ENCODE measurements at regions not wholly inside any gene's neighbourhood (a gene's known extent, or its start where the extent isn't known, plus 50 kb on each side); places are given as distances from the start of the nearest gene placed in this dataset.

- TF ChIP-seq, protein P1, sequence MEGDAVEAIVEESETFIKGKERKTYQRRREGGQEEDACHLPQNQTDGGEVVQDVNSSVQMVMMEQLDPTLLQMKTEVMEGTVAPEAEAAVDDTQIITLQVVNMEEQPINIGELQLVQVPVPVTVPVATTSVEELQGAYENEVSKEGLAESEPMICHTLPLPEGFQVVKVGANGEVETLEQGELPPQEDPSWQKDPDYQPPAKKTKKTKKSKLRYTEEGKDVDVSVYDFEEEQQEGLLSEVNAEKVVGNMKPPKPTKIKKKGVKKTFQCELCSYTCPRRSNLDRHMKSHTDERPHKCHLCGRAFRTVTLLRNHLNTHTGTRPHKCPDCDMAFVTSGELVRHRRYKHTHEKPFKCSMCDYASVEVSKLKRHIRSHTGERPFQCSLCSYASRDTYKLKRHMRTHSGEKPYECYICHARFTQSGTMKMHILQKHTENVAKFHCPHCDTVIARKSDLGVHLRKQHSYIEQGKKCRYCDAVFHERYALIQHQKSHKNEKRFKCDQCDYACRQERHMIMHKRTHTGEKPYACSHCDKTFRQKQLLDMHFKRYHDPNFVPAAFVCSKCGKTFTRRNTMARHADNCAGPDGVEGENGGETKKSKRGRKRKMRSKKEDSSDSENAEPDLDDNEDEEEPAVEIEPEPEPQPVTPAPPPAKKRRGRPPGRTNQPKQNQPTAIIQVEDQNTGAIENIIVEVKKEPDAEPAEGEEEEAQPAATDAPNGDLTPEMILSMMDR (conservative IDR thresholded peaks at IDR 0.05): no peak
- TF ChIP-seq ZFX (IDR thresholded peaks at IDR 0.05): no peak
- no peak overlapping the region for H3K27ac ChIP-seq
Observed at GRCh38 chr9:126239515-126239914, 87.1 kb upstream of the MVB12B start.

DNA sequence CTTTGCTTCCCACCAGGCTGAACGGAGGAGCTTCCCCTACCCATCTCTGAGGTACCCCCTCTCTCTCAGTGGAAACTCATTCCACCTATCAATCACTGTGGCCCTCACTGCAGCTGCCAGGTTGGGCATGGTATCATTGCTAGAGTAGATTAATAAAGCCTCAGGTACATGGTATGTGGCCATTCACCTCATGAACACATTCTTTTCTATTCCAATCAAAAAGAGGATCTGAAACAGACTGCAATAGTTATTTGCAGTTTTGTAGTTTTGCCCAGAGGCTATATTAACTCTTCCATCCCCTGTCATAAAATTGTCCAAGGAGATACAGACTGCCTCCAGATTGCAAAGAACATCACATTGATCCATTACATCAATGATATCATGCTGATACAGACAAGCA is 85.8 kb upstream of the MVB12B start:
- TF ChIP-seq, protein P1 (conservative IDR thresholded peaks at IDR 0.05): no peak
- no peak for TF ChIP-seq ZFX (IDR thresholded peaks at IDR 0.05)
- no peak overlapping the region for H3K27ac ChIP-seq

GRCh38 chr9:126248680-126249079 is 77.9 kb upstream of the MVB12B start:
- no peak overlapping the region for H3K27ac ChIP-seq
- TF ChIP-seq, protein P1 (conservative IDR thresholded peaks at IDR 0.05): no peak
- TF ChIP-seq ZFX (IDR thresholded peaks at IDR 0.05): no peak

DNA sequence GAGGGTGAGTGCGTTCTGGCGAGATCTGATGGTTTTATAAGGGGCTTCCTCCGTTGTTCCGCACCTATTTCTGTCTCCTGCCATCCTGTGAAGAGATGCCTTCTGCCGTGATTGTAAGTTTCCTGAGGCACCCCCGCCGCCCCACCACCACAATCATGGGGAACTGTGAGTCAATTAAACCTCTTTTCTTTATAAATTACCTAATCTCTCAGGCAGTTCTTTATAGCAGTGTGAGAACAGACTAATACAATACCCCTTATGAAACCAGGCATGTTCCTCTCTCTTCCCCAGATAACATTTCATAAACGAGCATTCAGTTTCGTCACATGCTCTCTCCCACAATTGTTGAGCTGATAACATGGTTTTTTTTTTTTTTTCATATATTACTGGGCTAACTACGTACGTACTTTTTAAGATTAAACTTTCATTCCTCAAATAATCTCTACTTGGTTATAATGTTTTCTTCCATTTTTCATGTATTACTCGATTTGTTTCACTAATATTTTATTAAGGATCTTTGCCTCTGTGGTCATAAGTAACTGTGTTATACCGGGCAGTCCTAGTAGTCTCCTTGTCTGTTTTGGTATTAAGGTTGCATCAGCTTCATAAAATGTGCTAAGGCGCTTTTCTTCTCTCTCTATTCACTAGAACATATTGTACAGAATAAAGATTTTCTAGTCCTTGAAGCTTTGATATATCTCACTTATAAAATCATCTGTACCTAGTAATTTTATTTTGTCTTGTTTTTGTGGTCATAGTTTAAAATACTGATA is 64.9 kb upstream of the MVB12B start:
- no peak overlapping the region for H3K27ac ChIP-seq
- TF ChIP-seq, protein P1 (conservative IDR thresholded peaks at IDR 0.05): no peak
- no peak for TF ChIP-seq ZFX (IDR thresholded peaks at IDR 0.05)

DNA sequence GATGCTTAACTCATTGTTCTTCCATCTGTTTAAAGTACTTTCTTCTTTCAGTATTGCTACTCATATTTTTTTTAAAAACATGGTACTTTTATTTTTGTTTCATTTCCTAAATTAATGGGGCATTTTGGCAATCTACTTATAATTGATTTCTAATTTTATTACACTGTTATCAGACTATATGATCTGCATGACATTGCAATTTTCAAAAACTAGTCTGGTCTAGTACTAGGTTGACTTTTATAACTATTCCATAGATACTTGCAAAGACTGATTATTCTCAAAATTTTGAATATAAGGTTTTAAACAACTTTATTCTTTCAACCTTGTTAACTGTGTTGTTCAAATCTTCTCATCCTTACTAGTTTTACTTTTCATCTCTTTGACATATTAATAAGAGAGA is 63.9 kb upstream of the MVB12B start:
- TF ChIP-seq, protein P1 (conservative IDR thresholded peaks at IDR 0.05): no peak
- no peak for TF ChIP-seq ZFX (IDR thresholded peaks at IDR 0.05)
- no peak overlapping the region for H3K27ac ChIP-seq

- no peak for TF ChIP-seq ZFX (IDR thresholded peaks at IDR 0.05)
- TF ChIP-seq, protein P1 (conservative IDR thresholded peaks at IDR 0.05): no peak
- no peak overlapping the region for H3K27ac ChIP-seq
Observed at GRCh38 chr9:126270556-126270955, 56.1 kb upstream of the MVB12B start.

DNA sequence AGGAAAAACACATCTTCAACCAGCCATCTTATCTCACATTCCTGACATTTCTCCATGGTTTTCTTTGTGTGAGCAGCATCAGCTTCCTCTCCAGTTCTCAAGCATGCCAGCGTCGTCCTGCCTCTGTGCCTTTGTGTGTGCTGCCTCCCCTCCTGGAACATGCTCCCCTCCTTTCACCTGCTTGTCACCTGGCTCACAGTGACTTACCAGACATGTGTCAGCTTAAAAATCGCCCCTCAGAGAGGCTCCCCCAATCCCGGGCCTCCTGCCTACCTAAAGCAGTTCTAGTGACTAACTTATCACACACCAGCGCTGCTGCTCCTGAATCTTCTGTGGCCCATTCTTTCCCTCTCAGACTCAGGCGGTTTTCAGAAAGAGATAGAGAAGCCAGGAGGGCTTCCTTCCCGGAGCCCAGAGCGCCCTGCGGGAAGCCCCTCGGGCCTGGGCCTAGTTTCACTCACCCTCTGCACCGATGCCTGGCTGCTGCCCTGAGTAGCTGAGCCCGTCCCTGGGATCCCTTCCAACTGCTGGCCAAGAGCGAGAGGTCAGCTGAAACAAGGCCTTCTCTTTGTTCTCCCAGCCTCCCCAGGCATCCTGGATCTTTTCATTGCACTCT is 51.1 kb upstream of the MVB12B start:
- no peak for TF ChIP-seq ZFX (IDR thresholded peaks at IDR 0.05)
- TF ChIP-seq, protein P1 (conservative IDR thresholded peaks at IDR 0.05): no peak
- no peak overlapping the region for H3K27ac ChIP-seq

Measured in C4-2B (cell line).